HEK293 (cell line): ENCODE measurements at regions not wholly inside any gene's neighbourhood (a gene's known extent, or its start where the extent isn't known, plus 50 kb on each side); places are given as distances from the start of the nearest gene placed in this dataset.

ENCODE experiments used
- ZBTB11 ChIP-seq: fragments of 450-650 bp; formaldehyde crosslinking; conservative IDR thresholded peaks from 2 replicates; pipeline ENCODE4 v1.5.1; 2016; ENCODE audit warnings: low read depth, missing biosample characterization, missing genetic modification characterization
- ZNF18 ChIP-seq: fragments of 450-650 bp; formaldehyde crosslinking; IDR thresholded peaks from 2 replicates; pipeline ENCODE4 v1.5.1; 2016; ENCODE audit warnings: missing biosample characterization, missing genetic modification characterization
- ZNF214 ChIP-seq: fragments of 450-650 bp; formaldehyde crosslinking; IDR thresholded peaks from 2 replicates; pipeline ENCODE4 v1.5.1; 2017; ENCODE audit warnings: missing biosample characterization, mild to moderate bottlenecking, missing genetic modification characterization, borderline replicate concordance

- TF ChIP-seq ZNF18 (tag by site-specific recombination) (no peak), ZNF214 (tag by site-specific recombination) (no peak), ZBTB11 (tag by site-specific recombination) (no peak)
Observed at GRCh38 chr14:39554576-39554975, 122.3 kb upstream of the FBXO33 start.
